ENCODE measurements at regions not wholly inside any gene's neighbourhood (a gene's known extent, or its start where the extent isn't known, plus 50 kb on each side); places are given as distances from the start of the nearest gene placed in this dataset.

- TF ChIP-seq CTCF (conservative IDR thresholded peaks at IDR 0.05 in 1 of 2, IDR thresholded peaks at IDR 0.05 in 1 of 2; ENCODE audit: low read depth in 1 of 2, low read length in 2 of 2) = no peak
- no peak for TF ChIP-seq EZH2 (IDR thresholded peaks at IDR 0.05; ENCODE audit: low read length, missing control alignments)
Measured at GRCh38 chr2:111246620-111247061, 125.9 kb downstream of the BCL2L11 start.
